SK-N-SH treated with all-trans-retinoic acid at 6 μM for 48 hours (cell line): ENCODE measurements at regions not wholly inside any gene's neighbourhood (a gene's known extent, or its start where the extent isn't known, plus 50 kb on each side); places are given as distances from the start of the nearest gene placed in this dataset.

Source experiments
- BACH2 ChIP-seq: fragments of 250-450 bp; sonication (Bioruptor Pico); IDR thresholded peaks from 2 replicates; pipeline ENCODE4 v1.9.0; 2021; ENCODE audit warnings: mild to moderate bottlenecking, borderline replicate concordance
- CSDC2 ChIP-seq: fragments of 250-450 bp; sonication (Bioruptor Pico); IDR thresholded peaks from 2 replicates; pipeline ENCODE4 v1.5.0; 2020; ENCODE audit warnings: mild to moderate bottlenecking, moderate library complexity
- ESRRG ChIP-seq: fragments of 250-450 bp; sonication (Bioruptor Pico); IDR thresholded peaks from 2 replicates; pipeline ENCODE4 v1.6.1; 2021; ENCODE audit warnings: mild to moderate bottlenecking
- ISL1 ChIP-seq: fragments of 250-450 bp; sonication (Bioruptor Pico); IDR thresholded peaks from 2 replicates; pipeline ENCODE4 v2.1.2; 2022; ENCODE audit warnings: mild to moderate bottlenecking, moderate library complexity
- OSR1 ChIP-seq: fragments of 250-450 bp; sonication (Bioruptor Pico); IDR thresholded peaks from 2 replicates; pipeline ENCODE4 v1.8.0; 2022; ENCODE audit warnings: moderate library complexity, mild to moderate bottlenecking, inconsistent platforms
- RARB ChIP-seq: fragments of 250-450 bp; sonication (Bioruptor Pico); IDR thresholded peaks from 2 replicates; pipeline ENCODE4 v1.8.0; 2021; ENCODE audit warnings: mild to moderate bottlenecking, moderate library complexity
- TOX ChIP-seq: fragments of 250-450 bp; sonication (Bioruptor Pico); IDR thresholded peaks from 2 replicates; pipeline ENCODE4 v1.8.0; 2021; ENCODE audit warnings: mild to moderate bottlenecking, moderate library complexity, borderline replicate concordance
- TSHZ2 ChIP-seq: fragments of 250-450 bp; sonication (Bioruptor Pico); IDR thresholded peaks from 2 replicates; pipeline ENCODE4 v1.5.0; 2020; ENCODE audit warnings: mild to moderate bottlenecking, moderate library complexity
- ZFP3 ChIP-seq: fragments of 250-450 bp; sonication (Bioruptor Pico); IDR thresholded peaks from 2 replicates; pipeline ENCODE4 v1.5.0; 2020; ENCODE audit warnings: mild to moderate bottlenecking, moderate library complexity
- ZFP30 ChIP-seq: fragments of 450-650 bp; formaldehyde crosslinking; IDR thresholded peaks from 2 replicates; pipeline ENCODE4 v1.5.0; 2022; ENCODE audit warnings: mild to moderate bottlenecking, moderate library complexity
- ZNF70 ChIP-seq: fragments of 450-650 bp; formaldehyde crosslinking; IDR thresholded peaks from 2 replicates; pipeline ENCODE4 v1.5.0; 2020; ENCODE audit warnings: mild to moderate bottlenecking, moderate library complexity
- ZNF8 ChIP-seq: fragments of 450-650 bp; formaldehyde crosslinking; IDR thresholded peaks from 2 replicates; pipeline ENCODE4 v1.5.0; 2020; ENCODE audit warnings: mild to moderate bottlenecking, moderate library complexity
- TF ChIP-seq, protein P1 (sequence below): fragments of 250-450 bp; sonication (Bioruptor Pico); IDR thresholded peaks from 2 replicates; pipeline ENCODE4 v1.8.0; 2020; ENCODE audit warnings: mild to moderate bottlenecking, moderate library complexity, borderline replicate concordance
- TF ChIP-seq, protein P2 (sequence below): fragments of 250-450 bp; sonication (Bioruptor Pico); IDR thresholded peaks from 2 replicates; pipeline ENCODE4 v1.5.1; 2020; ENCODE audit warnings: low read depth, mild to moderate bottlenecking, moderate library complexity

GRCh38 chr1:79592707-79593106, 586.2 kb upstream of the ADGRL4 start:
- TF ChIP-seq ZFP30 (CRISPR knock-in tag): no peak
- no peak for TF ChIP-seq ISL1 (CRISPR knock-in tag)
- no peak for TF ChIP-seq OSR1 (CRISPR knock-in tag)
- no peak for TF ChIP-seq ZFP3 (CRISPR knock-in tag)
- no peak for TF ChIP-seq ZNF70 (CRISPR knock-in tag)
- TF ChIP-seq, protein P1, sequence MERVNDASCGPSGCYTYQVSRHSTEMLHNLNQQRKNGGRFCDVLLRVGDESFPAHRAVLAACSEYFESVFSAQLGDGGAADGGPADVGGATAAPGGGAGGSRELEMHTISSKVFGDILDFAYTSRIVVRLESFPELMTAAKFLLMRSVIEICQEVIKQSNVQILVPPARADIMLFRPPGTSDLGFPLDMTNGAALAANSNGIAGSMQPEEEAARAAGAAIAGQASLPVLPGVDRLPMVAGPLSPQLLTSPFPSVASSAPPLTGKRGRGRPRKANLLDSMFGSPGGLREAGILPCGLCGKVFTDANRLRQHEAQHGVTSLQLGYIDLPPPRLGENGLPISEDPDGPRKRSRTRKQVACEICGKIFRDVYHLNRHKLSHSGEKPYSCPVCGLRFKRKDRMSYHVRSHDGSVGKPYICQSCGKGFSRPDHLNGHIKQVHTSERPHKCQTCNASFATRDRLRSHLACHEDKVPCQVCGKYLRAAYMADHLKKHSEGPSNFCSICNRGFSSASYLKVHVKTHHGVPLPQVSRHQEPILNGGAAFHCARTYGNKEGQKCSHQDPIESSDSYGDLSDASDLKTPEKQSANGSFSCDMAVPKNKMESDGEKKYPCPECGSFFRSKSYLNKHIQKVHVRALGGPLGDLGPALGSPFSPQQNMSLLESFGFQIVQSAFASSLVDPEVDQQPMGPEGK: no peak
- no peak for TF ChIP-seq BACH2
- TF ChIP-seq TOX (CRISPR knock-in tag): no peak
- TF ChIP-seq, protein P2, sequence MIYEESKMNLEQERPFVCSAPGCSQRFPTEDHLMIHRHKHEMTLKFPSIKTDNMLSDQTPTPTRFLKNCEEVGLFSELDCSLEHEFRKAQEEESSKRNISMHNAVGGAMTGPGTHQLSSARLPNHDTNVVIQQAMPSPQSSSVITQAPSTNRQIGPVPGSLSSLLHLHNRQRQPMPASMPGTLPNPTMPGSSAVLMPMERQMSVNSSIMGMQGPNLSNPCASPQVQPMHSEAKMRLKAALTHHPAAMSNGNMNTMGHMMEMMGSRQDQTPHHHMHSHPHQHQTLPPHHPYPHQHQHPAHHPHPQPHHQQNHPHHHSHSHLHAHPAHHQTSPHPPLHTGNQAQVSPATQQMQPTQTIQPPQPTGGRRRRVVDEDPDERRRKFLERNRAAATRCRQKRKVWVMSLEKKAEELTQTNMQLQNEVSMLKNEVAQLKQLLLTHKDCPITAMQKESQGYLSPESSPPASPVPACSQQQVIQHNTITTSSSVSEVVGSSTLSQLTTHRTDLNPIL (CRISPR knock-in tag): no peak
- TF ChIP-seq TSHZ2 (CRISPR knock-in tag): no peak
- TF ChIP-seq ESRRG (CRISPR knock-in tag): no peak
- TF ChIP-seq RARB (CRISPR knock-in tag): no peak
- no peak for TF ChIP-seq CSDC2 (CRISPR knock-in tag)
- no peak for TF ChIP-seq ZNF8
